SK-N-SH (cell line): ENCODE measurements at regions not wholly inside any gene's neighbourhood (a gene's known extent, or its start where the extent isn't known, plus 50 kb on each side); places are given as distances from the start of the nearest gene placed in this dataset.

Experiments used
- CTCF ChIP-seq: fragments of 200-600 bp; sonication (generic); IDR thresholded peaks from 2 replicates; pipeline ENCODE4 v1.6.1; 2017; ENCODE audit warnings: antibody characterized with exemption, mild to moderate bottlenecking, moderate library complexity
- EP300 ChIP-seq, 2 experiments: IDR thresholded peaks; 2 replicates each; pipeline versions ENCODE4 v1.4.0 to v1.6.1; 2012; ENCODE audit warnings: borderline replicate concordance in 1 of 2, low read depth in 1 of 2, low read length in 1 of 2
- EZH2phosphoT487 ChIP-seq: fragments of 200-600 bp; sonication (generic); IDR thresholded peaks from 2 replicates; pipeline ENCODE4 v1.6.1; 2017; ENCODE audit warnings: low read depth, mixed run types, mild to moderate bottlenecking, antibody characterized with exemption, moderate library complexity, borderline replicate concordance
- NRF1 ChIP-seq: IDR thresholded peaks from 2 replicates; pipeline ENCODE4 v1.6.1; 2012; ENCODE audit warnings: low read depth, mild to moderate bottlenecking, low read length
- POLR2AphosphoS5 ChIP-seq: IDR thresholded peaks from 2 replicates; pipeline ENCODE4 v1.6.1; 2012; ENCODE audit warnings: low read depth, low read length
- RCOR1 ChIP-seq: fragments of 150-350 bp; IDR thresholded peaks from 2 replicates; pipeline ENCODE4 v1.6.1; 2017; ENCODE audit warnings: antibody characterized with exemption, low read length
- TCF12 ChIP-seq: IDR thresholded peaks from 2 replicates; pipeline ENCODE4 v1.4.0; 2012
- TEAD4 ChIP-seq: IDR thresholded peaks from 2 replicates; pipeline ENCODE4 v1.4.0; 2012; ENCODE audit warnings: mild to moderate bottlenecking, borderline replicate concordance; ENCODE audit not compliant: insufficient read depth

- TF ChIP-seq NRF1 (no peak), POLR2AphosphoS5 (no peak), RCOR1 (no peak), CTCF (no peak), TCF12 (no peak), EP300 (IDR thresholded peaks at IDR 0.05; ENCODE audit: borderline replicate concordance in 1 of 2, low read depth in 1 of 2, low read length in 1 of 2) (no peak), EZH2phosphoT487 (no peak), TEAD4 (no peak)
Observed at GRCh38 chr12:18849761-18850160, 111.8 kb downstream of the CAPZA3 start.
